Left colon (tissue), 2 donors: ENCODE measurements at regions not wholly inside any gene's neighbourhood (a gene's known extent, or its start where the extent isn't known, plus 50 kb on each side); places are given as distances from the start of the nearest gene placed in this dataset.
A peak's percentile ranks its signal among the peaks of the same experiment; 100 is the strongest.

ENCODE experiments used
- ATAC-seq: fragments of 200-7000 bp; cut with Tn5 transposase; one replicate; pipeline ENCODE4 v1.9.1; 2020; ENCODE audit warnings: mild to moderate bottlenecking, moderate library complexity
- DNase-seq, 2 donors: peaks; one replicate each; pipeline ENCODE4 v3.0.0-alpha.2; 2020
- intact Hi-C, 2 donors: fragments of 100-400 bp; cut with DNase I in 1 of 2; cut with micrococcal nuclease in 1 of 2; formaldehyde crosslinking; loops; one replicate each; pipeline versions ENCODE4 v1.11.2 to v1.14.0; 2022; cut with DNase I, micrococcal nuclease
- donor health status: DM: no; HTN: no; CAD: no.
- donor health status: DM: yes; HTN: yes; CAD: no.

DNA sequence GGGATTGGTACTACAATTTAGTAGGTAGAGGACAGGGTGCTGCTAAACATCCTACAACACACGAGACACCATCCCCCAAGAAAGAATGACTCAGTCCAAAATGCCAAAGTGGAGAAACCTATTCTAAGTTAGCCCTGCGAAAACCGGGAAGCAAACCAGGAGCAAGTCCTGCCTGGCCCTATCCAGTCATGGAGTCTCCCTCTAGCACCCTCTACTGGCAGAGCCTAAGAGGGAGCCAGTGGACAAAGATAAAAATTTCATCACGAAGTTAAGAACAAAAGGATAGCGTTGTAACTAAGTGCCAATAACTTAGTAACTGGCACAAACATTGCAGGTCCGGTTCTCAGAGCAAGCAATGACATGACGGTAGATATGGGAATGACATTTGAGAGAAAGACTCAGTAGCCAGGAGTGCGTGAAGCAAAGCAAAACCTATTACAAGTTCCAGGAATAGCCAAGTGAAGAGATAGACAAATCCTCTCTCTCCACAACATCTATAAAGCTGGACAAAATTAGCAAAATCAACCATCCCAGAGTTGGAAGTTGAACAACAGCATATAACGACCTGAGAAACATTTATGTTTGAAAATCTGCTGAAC lies 383.5 kb downstream of the OMA1 start:
- intact Hi-C loops, result loop anchor here (5.0 to 10.0 kb wide), 2 partner anchors 1328 to 1331 kb away; no protein-coding TSS in a partner anchor
- DNase-seq (peak; percentile 28 to 35), ATAC-seq (peak; percentile 71)

DNA sequence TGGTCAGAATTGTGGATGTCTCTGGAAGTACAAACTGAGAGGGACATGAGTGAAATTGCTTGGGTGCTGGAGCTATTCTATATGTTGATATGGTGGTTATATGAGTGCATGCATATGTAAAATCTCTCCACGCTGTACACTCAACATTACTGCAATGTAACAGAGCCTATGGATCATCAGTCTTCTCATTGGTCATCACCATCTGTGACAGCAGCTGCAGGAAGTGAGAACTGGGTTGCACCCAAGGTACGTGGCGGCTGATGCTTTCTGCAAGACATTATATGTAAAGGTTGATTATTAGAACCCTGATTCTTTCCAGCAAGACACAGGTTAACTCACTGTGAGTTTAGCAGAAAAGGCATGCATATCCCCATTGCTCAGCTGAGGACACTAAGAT lies 387.1 kb downstream of the OMA1 start:
- DNase-seq (no peak), ATAC-seq (no peak)
- intact Hi-C loops, result no loop called here

DNA sequence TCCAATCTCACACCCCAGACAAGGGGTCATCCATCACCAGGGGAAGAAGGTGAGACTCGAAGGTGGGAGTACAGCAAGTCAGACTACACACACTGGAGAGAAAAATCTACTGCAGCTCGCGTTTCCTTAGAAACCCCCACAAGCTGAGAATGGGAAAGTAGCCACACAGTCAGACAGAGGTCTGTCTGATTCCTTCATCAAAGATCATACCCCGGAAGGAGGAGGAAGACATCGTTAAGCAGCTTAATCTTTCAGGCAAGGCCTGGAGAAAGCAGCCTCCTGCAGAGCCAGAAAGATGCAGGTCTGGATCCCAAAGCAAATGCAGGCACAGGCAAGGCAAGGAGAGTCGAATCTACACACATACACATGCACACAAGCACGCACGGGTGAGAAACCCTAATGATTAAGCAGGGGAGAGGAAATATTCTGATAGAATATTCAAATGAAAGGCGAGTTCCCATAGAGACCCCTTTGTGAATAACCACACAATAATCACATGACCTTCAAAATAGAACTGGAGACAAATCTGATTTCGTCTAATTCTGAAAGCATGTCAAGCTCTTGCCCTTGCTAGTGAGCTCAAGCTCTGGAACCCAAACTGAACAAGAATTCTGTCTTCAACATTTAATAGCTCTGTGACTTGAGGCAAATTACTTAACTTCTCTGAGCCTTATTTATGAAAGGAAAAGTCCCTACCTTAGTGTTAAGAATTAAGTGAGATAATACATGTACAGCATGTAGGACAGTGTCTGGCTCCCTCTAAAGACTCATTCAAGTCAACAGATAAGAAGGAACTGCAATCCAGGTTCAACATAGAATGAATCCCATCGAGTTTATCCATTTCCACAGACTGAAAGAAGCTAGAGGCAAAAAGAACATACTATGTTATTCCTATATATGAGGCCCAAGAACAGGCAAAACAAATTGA lies 387.8 kb downstream of the OMA1 start:
- ATAC-seq (no peak), DNase-seq (no peak)
- intact Hi-C loops, result no loop called here

DNA sequence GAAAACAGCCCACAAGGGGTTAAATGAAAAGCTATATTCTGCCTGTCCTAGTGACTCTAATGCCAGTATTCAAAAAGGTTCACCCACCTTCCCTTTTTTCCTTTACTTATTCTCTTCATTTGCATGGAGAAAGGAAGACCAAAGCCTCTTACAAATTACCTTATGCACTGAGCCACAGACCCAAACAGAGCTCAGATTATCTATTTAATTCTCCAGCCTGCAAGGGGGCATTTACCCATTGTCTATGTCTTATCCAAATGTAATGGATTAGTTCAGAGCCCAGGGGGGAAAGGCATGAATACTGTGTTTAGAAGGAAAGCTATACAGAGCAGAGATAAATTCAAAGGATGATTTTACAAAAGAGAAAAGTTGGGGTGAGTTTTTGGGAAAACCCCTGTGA lies 388.5 kb downstream of the OMA1 start:
- no peak for ATAC-seq
- DNase-seq, result no peak
- intact Hi-C loops, result no loop called here

DNA sequence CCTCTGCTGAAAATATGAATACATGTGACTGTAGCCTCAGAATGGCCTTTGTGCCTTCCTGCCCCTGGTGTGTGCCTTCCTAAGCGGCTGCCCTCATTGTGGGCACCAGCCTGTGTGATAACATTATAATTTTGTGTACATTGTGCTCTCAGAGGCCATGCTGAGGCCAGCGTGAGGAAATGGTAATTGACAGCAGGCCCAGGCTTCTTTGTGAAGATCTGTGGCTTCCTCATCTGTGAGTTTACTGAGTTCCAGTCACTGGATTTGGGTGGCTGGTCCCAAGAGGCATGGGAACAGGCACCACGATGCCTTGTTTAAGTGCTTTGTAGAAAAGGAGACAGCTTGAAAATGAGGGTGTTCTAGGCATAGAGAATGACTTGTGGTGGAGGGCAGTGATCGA lies 389.3 kb downstream of the OMA1 start:
- intact Hi-C loops, result no loop called here
- no peak for DNase-seq

DNA sequence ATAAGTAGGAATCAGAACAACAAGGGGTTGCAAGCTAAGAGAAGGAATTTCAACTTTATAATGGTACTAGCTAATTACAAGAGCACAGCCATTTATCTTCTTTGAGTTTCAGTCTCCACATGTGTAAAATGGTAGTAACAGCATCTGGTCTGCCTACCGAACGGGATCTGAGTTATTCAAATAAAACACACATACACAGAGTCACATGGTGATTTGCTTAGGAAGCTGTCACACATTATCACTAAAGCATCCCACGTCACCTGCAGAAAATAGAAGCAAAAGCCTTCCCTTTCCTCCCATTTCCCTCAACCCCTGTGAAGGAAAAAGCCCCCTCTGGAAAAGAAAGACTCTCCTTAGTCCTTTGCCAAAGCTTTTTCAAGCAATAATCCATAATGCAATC lies 389.7 kb downstream of the OMA1 start:
- no peak for DNase-seq
- ATAC-seq, result no peak
- intact Hi-C loops, result no loop called here

More for the DNA sequence above, 389.3 kb downstream of the OMA1 start:
- no peak for ATAC-seq

DNA sequence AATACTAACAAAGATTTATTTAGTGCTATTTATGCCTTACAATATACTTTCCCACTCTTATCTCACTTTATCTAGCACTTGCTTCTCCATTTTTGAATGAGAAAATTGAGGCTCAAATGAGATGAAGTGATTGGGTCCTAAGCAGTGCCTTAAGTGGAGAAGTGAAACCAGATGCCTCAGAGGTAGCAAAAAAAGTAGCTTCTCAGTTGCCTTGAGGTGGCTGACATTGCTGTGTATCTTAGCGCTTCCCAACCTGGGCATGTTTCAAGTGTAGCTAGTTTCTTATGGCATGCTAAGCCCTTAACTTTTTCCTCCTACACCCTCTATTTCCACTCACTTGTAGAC lies 390.4 kb downstream of the OMA1 start:
- ATAC-seq, result no peak

DNA sequence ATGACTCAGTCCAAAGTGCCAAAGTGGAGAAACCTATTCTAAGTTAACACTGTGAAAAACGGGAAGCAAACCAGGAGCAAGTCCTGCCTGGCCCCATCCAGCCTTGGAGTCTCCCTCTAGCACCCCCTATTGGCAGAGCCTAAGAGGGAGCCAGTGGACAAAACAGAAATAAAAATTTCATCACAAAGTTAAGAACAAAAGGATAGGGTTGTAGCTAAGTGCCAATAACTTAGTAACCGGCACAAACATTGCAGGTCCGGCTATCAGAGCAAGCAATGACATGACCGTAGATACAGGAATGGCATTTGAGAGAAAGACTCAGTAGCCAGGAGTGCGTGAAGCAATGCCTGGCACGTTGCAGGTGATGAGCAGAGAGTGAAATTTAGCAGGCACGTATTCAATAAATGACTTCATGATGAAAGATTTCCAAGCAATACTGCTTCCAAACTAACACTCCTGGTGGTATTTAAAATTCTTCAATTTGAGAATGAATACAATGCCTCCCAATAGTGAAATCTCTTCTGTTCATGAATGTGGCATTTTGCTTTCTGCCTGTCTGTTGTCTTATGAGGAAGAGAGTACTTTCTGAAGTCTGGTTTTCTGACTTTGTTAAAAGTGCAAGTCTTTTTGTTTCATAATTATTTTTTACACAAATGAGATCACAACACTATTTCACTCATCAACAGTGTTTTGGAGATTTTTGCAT lies 391.0 kb downstream of the OMA1 start:
- ATAC-seq, result no peak
- DNase-seq, result peak in 1 of 2 donors; percentile 4
- intact Hi-C loops, result no loop called here

More for the DNA sequence above, 390.4 kb downstream of the OMA1 start:
- no peak for DNase-seq
- intact Hi-C loops, result no loop called here

DNA sequence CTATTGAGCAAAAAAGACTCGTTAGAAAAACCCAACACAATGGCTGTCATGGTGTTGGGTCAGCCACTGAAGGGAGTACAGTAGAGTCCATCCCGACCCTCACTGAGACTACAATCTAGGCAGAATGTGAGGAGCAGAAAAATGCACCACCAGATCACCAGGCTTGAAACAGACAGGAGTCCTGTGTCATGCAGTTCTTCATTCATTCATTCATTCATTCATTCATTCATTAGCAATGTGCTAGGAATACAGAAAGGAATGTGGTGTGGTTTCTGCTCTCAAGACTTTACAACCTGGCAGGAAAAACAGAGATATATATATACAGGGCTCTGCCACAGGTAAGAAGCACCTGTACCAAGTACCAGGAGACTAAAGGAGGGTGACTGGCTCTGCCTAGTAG lies 392.3 kb downstream of the OMA1 start:
- intact Hi-C loops, result no loop called here
- no peak for DNase-seq
- ATAC-seq, result no peak

DNA sequence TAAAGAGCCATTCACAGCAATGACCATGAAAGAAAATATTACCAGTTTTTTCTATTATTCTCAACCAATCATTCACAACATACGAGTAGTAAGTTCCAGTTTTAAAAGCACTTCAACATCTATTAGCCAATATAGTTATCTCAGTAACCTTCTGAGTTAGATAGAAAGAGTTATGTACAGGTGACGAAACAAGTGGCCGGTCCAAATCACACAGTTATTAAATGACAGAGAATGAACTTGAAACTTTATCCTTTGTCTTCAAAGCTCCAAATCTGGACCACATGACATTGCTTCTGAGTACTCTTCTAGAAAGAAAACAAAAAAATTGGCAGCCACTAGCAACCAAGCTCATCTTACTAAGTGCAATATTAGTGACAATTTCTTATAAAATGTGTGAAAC lies 393.8 kb downstream of the OMA1 start:
- no peak for ATAC-seq
- no peak for DNase-seq
- intact Hi-C loops, result no loop called here

DNA sequence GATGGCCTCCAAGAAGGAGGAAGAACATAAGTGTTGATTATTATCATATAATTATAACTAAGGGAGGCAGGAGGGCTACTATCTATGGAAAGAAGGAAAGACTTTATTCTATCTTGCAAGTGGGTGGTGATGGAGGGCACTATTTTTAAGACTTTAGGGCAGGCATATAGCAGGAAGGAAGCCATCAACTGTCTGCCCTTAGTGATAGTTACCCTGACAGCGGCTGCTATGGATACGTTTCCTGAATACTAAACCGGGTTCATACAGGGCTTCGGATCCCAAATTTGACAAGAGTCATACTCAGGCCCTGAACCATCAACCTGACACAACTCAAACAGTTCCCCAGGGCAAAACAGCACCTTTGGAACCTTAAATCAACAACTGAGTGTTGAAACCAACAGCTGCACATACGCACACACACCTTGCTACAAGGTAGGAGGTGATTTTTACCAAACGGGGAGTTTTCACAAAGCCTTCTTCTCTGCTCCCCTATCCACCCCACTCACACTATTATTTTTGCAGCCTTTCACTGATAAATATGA lies 397.2 kb downstream of the OMA1 start:
- intact Hi-C loops, result no loop called here
- DNase-seq, result no peak
- no peak for ATAC-seq

DNA sequence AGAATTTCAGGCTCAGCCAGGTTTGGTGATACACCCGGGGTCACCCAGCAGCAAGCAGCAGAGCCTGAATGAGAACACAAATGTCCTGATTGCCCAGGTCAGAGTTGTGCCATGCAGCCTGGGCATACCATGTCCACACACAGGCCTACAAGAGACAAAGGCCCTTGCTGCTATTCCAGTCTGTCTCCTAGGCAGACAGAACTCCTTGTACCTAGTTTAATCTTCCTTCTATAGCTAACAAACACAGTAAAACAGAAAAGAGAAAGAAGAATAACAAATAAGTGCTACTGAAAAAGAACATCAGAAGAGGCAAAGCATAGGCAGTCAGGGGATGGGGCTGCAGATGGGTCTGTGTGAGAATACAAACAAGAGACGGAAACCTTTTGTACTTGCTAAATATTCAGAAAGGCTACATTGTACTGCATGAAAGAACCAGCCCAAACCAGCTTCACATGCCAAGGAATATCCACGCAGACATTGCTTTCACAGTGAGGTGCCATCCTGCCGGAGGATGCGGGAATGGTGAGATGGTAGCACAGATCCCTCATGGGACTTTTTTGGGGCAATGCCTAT lies 401.7 kb downstream of the OMA1 start:
- intact Hi-C loops, result no loop called here
- DNase-seq, result no peak
- ATAC-seq, result no peak

DNA sequence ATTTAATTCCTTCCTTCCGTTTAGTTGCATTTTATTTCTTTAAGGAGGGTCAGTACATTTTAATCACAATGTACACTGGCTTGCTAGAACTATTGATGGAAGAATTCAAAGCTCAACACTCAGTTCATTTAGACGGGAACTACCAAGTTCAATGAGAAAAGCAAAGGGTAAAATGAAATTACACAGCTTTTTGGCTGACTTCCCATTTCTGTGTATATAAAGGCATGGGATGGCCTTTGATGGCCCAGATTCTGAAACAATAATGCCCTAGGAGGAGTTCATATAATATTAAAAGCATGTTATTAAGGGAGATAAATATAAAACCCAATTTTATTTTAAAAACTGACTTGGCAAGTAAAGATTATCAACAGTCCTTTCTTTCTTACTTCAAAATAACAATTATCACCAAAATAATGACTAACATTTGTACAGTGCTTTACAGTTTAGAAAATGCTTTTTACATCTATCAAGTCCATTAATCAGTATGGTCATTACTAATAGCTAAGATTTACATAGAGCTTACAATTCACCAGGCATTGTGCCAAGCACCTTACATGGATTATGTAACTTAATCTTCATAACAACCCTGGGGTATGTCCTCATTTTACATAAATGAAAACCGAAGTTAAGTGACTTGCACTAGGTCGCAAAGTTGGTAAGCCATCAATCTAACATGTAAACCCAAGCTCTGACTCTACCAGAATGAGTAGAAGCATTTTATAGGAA lies 402.4 kb downstream of the OMA1 start:
- ATAC-seq (no peak), DNase-seq (no peak)
- intact Hi-C loops, result no loop called here

DNA sequence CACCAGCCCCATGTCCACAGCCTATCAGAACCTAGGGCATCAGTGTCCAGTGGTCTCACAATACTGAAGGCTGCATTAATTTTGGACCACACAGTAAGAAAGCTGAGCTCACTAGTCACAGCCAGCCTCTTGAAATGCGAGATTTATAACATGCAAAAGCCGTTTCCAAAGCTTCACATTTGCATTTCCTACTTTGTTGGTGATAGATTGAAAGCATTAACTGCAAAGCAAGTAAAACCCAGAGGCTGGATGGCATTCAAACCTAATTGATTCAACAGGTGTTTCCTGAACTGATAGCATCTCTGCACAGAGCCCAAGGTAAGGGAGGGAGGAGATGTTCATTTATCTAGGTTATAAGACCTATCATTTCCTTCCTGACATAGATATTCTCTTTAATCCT lies 410.1 kb downstream of the OMA1 start:
- no peak for ATAC-seq
- no peak for DNase-seq
- intact Hi-C loops, result no loop called here

DNA sequence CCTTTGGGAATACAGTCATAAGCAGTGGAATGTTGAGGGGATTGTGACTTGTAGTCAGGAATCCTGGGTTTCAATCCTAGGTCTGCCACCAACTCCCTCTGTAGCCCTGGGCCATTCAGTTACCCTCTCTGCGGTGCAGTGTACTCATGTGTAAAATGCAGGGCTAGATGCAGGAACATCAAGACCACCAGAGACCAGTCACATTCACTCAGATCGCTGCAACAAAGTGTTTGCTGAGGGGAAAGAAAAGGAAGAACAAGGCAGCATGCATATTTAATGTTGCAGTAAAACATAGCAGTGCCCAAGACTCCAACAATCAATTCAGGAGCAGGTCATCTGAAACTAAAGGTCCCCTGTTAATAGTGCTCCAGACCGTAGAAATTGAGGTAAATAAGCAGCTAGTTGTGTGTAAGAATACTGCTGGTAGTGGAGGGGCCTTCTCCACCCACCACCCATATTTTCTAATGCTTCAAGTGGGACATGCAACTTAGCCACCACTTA lies 410.7 kb downstream of the OMA1 start:
- intact Hi-C loops, result no loop called here
- ATAC-seq (no peak), DNase-seq (no peak)

DNA sequence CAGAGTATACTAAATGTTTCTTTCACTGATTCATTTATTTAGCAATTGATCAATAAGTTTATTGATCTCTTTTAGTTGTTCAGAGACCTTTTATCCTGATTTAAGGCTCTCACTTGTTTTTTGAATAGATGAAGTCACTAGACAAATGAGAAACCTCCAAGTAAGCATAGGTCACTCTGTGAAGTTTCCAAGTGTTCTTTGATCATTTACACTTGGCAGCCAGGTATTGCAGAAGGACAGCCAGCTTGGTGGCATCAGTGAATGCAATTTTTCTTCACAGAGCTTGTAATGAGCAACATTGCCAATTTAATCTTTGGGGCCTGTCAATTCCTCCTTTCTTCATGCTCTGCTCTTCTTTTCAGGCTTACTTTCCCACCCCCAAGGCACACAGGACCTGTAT lies 413.0 kb downstream of the OMA1 start:
- no peak for DNase-seq
- no peak for ATAC-seq
- intact Hi-C loops, result no loop called here

DNA sequence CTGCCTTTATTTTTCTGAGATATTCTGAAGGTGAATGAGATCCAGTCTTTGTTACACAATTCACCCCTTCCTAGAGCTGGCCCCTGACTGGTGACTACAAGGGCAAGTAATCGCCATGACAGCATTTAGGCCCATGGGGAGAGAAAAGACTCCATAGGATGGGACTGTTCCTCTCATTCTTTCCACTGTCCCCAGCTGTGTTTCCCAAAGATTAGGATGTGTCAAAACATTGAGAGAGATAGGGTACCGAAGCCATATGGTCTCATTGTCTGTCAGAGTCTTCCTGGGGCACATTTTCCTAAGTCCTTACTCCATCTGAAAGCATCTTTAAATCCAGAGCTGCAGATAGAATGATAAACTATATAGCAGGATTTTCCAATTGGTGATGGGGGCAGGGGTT lies 423.5 kb downstream of the OMA1 start:
- intact Hi-C loops, result no loop called here
- DNase-seq, result no peak
- no peak for ATAC-seq

DNA sequence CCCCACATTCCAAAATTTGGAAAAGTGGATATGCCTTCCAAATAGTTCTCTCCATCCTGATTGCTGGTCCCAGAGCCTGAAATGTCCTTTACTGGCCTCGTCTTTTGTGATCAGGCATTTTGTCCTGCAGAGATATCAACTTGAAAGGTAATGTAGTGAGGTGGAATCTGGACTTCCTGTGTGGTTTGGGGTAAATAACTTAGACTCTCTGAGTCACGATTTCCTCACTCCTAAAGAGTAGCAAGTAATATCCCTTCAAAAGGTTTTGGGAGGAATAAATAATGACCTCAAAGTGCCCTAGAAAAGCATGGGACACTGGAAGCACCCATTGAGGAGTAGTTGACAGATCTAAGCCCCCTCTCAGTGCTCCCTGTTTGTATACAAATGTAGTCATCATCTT lies 426.6 kb downstream of the OMA1 start:
- intact Hi-C loops, result no loop called here
- no peak for DNase-seq
- no peak for ATAC-seq

DNA sequence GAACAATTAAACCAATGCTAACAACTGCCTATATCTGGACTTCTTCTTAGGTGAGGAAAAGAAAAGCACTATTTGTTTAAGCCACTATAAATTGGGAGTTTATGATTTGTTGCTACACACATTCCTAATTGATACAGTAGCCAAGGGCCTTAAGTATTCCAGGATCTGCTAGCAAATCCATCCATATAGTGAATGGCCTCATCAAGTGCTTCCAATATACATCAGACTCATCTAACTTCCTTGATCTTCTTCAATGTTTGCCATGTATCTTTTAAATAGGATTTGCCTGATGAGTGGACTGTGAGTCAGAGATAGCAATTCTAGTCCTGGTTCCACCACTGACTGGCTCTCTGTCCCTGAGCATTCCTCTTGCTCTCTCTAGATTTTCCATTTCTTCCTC lies 430.2 kb downstream of the OMA1 start:
- DNase-seq (no peak), ATAC-seq (no peak)
- intact Hi-C loops, result no loop called here
